ENCODE measurements at regions not wholly inside any gene's neighbourhood (a gene's known extent, or its start where the extent isn't known, plus 50 kb on each side); places are given as distances from the start of the nearest gene placed in this dataset.

DNA sequence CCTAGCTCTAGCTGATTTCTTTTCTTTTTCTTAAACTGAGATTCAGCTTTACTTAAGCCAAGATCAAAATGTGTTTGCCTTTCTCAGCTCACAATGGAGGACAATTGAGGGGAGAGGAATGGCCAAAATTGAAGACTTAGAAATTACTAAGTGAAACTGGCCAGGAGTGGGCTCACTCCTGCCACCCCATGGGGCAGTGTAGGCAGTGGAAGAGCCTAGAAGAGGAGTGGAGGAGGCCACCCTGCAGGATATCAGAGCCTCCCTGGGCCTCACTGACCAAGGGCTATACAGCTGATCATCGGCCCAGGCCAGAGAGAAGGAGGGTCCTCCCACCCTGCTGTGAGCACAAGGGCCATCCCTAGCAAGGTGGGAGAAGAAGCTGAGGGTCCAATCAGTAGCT lies 119.8 kb downstream of the CCT6B start:
- Histone ChIP-seq H3K27me3 (ENCODE audit: low read depth) (peaks cover 33% of the 10 kb centered on the region), H3K4me1 (no peaks in the 10 kb centered on the region), H3K9me3 (replicated peaks) (no peaks in the 10 kb centered on the region), H3K4me3 (no peak overlapping the region), H3K27ac (replicated peaks) (no peak overlapping the region), H3K36me3 (no peaks in the 10 kb centered on the region)
- no peak for TF ChIP-seq CTCF (IDR thresholded peaks at IDR 0.05; ENCODE audit: borderline replicate concordance)
- intact Hi-C loops (cut with micrococcal nuclease) = no loop called here
- DNase-seq = no peak

DNA sequence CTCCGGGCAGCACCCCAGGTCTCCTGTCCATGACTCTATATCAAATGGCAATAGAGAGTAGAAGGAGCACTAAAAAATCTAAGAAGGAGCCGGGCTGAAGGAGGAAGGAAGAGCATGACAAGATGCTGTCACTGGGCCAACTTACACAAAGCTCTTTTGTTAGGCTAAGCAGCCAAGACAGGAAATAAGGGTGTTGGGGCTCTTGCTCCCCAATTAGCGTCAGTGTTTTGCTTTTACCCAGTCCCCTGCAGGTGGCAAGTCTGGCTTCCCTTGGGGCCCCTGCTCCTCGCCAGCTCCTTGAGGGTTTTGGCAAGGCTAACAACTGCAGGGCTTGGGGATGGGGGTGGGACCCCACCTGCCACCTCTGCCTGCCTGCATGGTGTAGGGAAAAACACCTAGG lies 120.5 kb downstream of the CCT6B start:
- no peak for DNase-seq
- no peak for TF ChIP-seq CTCF (IDR thresholded peaks at IDR 0.05; ENCODE audit: borderline replicate concordance)
- Histone ChIP-seq H3K9me3 (replicated peaks) (no peaks in the 10 kb centered on the region), H3K27ac (replicated peaks) (no peak overlapping the region), H3K4me1 (no peaks in the 10 kb centered on the region), H3K4me3 (no peak overlapping the region), H3K27me3 (ENCODE audit: low read depth) (peaks cover 33% of the 10 kb centered on the region), H3K36me3 (no peaks in the 10 kb centered on the region)
- intact Hi-C loops (cut with micrococcal nuclease) = no loop called here

DNA sequence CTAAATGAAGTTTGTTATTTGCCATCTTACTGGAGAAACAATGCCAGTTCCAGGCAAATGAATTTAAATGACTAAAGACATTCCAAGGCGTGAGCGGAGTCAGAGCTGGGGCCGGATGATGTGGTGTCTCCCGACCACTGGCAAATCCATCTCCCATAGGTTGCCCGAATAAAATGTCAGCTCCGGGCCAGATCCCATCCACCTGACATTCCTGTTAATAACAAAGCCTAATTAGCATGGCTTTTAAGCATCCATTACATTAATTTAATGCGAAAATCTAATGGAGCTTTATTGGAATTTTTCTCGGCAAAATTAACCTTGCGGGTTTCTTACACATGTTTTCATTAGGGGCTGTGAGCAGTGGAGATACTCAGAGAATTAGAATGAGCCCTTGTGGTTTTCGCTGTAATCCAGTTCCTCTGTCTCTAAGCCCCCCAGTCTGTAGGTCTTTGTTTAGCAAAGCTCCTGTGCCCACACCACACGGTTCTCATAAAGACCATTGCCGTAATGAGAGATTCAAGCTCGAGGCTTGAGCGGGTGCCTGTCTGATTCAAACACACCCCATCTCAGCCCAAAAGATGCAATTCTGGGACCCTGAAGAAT lies 123.3 kb downstream of the CCT6B start:
- Histone ChIP-seq H3K27ac (replicated peaks) (no peak overlapping the region), H3K27me3 (ENCODE audit: low read depth) (peaks cover 56% of the 10 kb centered on the region), H3K4me1 (no peaks in the 10 kb centered on the region), H3K36me3 (no peaks in the 10 kb centered on the region), H3K9me3 (replicated peaks) (no peaks in the 10 kb centered on the region), H3K4me3 (no peak overlapping the region)
- intact Hi-C loops (cut with micrococcal nuclease) = no loop called here
- TF ChIP-seq CTCF (IDR thresholded peaks at IDR 0.05; ENCODE audit: borderline replicate concordance) = no peak
- DNase-seq = no peak

GRCh38 chr17:34832376-34832775 lies 128.9 kb downstream of the CCT6B start:
- Histone ChIP-seq H3K9me3 (replicated peaks) (no peaks in the 10 kb centered on the region), H3K4me3 (no peak overlapping the region), H3K27ac (replicated peaks) (no peak overlapping the region), H3K4me1 (no peaks in the 10 kb centered on the region), H3K36me3 (no peaks in the 10 kb centered on the region), H3K27me3 (ENCODE audit: low read depth) (peaks cover 59% of the 10 kb centered on the region)
- TF ChIP-seq CTCF (IDR thresholded peaks at IDR 0.05; ENCODE audit: borderline replicate concordance) = no peak
- no peak for DNase-seq
- intact Hi-C loops (cut with micrococcal nuclease) = no loop called here

DNA sequence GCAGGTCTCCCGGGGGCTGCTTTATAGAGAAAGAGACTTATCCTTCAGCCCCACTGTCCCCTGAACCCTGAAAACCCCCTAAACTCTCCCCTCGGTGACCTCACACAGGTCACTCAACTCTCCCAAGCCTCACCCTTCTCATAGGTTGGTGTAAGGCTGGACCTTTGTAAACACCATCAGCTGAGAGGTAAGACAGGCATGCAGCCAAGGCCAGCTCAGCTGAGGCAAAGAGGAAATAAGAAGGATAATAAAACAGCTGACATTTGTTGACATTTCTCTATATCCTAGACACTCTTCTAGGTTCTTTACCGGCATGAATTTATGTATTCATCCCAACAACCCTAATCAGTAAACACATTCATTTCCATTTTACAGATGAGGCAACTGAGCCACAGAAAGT lies 134.3 kb downstream of the CCT6B start:
- no peak for DNase-seq
- Histone ChIP-seq H3K27me3 (ENCODE audit: low read depth) (peaks cover 73% of the 10 kb centered on the region), H3K27ac (replicated peaks) (no peak overlapping the region), H3K4me3 (no peak overlapping the region), H3K4me1 (no peaks in the 10 kb centered on the region), H3K9me3 (replicated peaks) (no peaks in the 10 kb centered on the region), H3K36me3 (no peaks in the 10 kb centered on the region)
- intact Hi-C loops (cut with micrococcal nuclease) = no loop called here
- no peak for TF ChIP-seq CTCF (IDR thresholded peaks at IDR 0.05; ENCODE audit: borderline replicate concordance)
